Suprapubic skin (tissue), 3 donors: ENCODE measurements at regions not wholly inside any gene's neighbourhood (a gene's known extent, or its start where the extent isn't known, plus 50 kb on each side); places are given as distances from the start of the nearest gene placed in this dataset.

Experiments
- POLR2AphosphoS5 ChIP-seq, 3 donors: sonication (generic); formaldehyde crosslinking; IDR thresholded peaks; one replicate each; pipeline ENCODE4 v1.6.1; 2017; ENCODE audit warnings: antibody characterized with exemption in 3 of 3
- TF ChIP-seq, protein P1 (sequence below), 2 donors: fragments of 200-600 bp in 1 of 2; fragments of 450-650 bp in 1 of 2; sonication (generic) in 1 of 2; IDR thresholded peaks; one replicate each; pipeline ENCODE4 v1.5.1; 2016 to 2019; ENCODE audit warnings: antibody characterized with exemption in 2 of 2, mild to moderate bottlenecking in 1 of 2, moderate library complexity in 1 of 2

DNA sequence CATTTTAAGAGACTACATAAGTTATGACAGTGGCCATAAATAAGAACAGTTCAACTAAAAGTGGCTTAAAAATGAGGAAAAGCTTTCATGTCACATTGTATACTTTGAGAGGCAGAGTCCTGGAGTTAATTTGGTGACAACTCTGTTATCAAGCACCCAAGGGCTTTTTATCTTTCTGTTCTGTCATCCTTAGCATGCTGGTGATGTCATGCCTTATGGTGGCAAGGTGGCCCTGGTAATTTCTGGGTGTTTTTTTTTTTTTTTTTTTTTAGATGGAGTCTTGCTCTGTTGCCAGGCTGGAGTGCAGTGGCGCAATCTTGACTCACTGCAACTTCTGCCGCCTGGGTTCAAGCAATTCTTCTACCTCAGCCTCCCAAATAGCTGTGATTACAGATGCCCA is 158.8 kb downstream of the AASDHPPT start:
- TF ChIP-seq, protein P1, sequence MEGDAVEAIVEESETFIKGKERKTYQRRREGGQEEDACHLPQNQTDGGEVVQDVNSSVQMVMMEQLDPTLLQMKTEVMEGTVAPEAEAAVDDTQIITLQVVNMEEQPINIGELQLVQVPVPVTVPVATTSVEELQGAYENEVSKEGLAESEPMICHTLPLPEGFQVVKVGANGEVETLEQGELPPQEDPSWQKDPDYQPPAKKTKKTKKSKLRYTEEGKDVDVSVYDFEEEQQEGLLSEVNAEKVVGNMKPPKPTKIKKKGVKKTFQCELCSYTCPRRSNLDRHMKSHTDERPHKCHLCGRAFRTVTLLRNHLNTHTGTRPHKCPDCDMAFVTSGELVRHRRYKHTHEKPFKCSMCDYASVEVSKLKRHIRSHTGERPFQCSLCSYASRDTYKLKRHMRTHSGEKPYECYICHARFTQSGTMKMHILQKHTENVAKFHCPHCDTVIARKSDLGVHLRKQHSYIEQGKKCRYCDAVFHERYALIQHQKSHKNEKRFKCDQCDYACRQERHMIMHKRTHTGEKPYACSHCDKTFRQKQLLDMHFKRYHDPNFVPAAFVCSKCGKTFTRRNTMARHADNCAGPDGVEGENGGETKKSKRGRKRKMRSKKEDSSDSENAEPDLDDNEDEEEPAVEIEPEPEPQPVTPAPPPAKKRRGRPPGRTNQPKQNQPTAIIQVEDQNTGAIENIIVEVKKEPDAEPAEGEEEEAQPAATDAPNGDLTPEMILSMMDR (IDR thresholded peaks at IDR 0.05): no peak
- TF ChIP-seq POLR2AphosphoS5 (IDR thresholded peaks at IDR 0.05): no peak
